ENCODE measurements at regions not wholly inside any gene's neighbourhood (a gene's known extent, or its start where the extent isn't known, plus 50 kb on each side); places are given as distances from the start of the nearest gene placed in this dataset.

GRCh38 chr15:31495281-31495680, 168.6 kb downstream of the KLF13 start:
- no peak overlapping the region for H3K4me3 ChIP-seq
- no peaks in the 10 kb centered on the region for H3K36me3 ChIP-seq (replicated peaks; ENCODE audit: insufficient read depth, low read depth)
- H2AFZ ChIP-seq: no peak overlapping the region
- H3K27ac ChIP-seq: no peak overlapping the region
- no peak overlapping the region for H3K4me2 ChIP-seq
- no peaks in the 10 kb centered on the region for H3K27me3 ChIP-seq
- peaks cover 5% of the 10 kb centered on the region for H3K9me3 ChIP-seq (ENCODE audit: low read depth)
- H3K9me2 ChIP-seq (replicated peaks; ENCODE audit: insufficient read depth): no peaks in the 10 kb centered on the region
- H3K4me1 ChIP-seq (ENCODE audit: insufficient read depth): no peaks in the 10 kb centered on the region
- no peak for DNase-seq (ENCODE audit: low spot score)
- no peaks in the 10 kb centered on the region for H3K79me2 ChIP-seq
- no peak for TF ChIP-seq EZH2phosphoT487 (IDR thresholded peaks at IDR 0.05; ENCODE audit: low read depth, severe bottlenecking, unreplicated experiment)
- no peak for TF ChIP-seq CTCF (IDR thresholded peaks at IDR 0.05; ENCODE audit: poor library complexity)
- TF ChIP-seq EZH2 (IDR thresholded peaks at IDR 0.05; ENCODE audit: borderline replicate concordance): no peak
- WGBS (ENCODE audit: low lambda C conversion rate, missing lambda C conversion rate): 86% methylated on average over 4 of the region's 4 CpGs
- H4K20me1 ChIP-seq (ENCODE audit: insufficient read depth, poor library complexity, severe bottlenecking): no peaks in the 10 kb centered on the region

DNA sequence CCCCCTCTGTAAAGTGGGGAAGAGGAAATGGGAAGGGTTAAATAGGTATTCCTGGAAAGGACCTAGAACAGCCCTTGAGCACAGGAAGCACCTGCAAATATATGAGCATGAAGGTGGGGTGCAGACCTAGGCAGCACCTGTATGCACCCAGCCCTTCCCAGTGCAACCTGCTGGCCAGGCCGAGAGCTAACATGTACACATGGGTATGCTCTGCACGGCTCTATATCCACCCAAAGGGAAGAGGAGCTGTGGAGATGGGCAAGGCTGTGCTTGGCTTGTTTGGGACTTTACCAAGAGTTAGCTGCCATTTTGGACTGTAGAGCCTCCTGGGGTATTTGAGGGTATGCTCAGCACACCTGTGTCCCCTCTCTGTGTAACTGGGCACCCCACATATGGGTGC, 171.2 kb downstream of the KLF13 start:
- 87% methylated on average over 2 of the region's 2 CpGs for WGBS (ENCODE audit: low lambda C conversion rate, missing lambda C conversion rate)
- H3K36me3 ChIP-seq (replicated peaks; ENCODE audit: insufficient read depth, low read depth): no peaks in the 10 kb centered on the region
- no peak overlapping the region for H3K27ac ChIP-seq
- H3K79me2 ChIP-seq: no peaks in the 10 kb centered on the region
- no peaks in the 10 kb centered on the region for H4K20me1 ChIP-seq (ENCODE audit: insufficient read depth, poor library complexity, severe bottlenecking)
- no peaks in the 10 kb centered on the region for H3K9me2 ChIP-seq (replicated peaks; ENCODE audit: insufficient read depth)
- no peaks in the 10 kb centered on the region for H3K4me1 ChIP-seq (ENCODE audit: insufficient read depth)
- H2AFZ ChIP-seq: no peak overlapping the region
- H3K4me2 ChIP-seq: no peak overlapping the region
- H3K27me3 ChIP-seq: no peaks in the 10 kb centered on the region
- DNase-seq (ENCODE audit: low spot score): no peak
- TF ChIP-seq CTCF (IDR thresholded peaks at IDR 0.05; ENCODE audit: poor library complexity) (no peak), EZH2 (IDR thresholded peaks at IDR 0.05; ENCODE audit: borderline replicate concordance) (no peak), EZH2phosphoT487 (IDR thresholded peaks at IDR 0.05; ENCODE audit: low read depth, severe bottlenecking, unreplicated experiment) (no peak)
- H3K9me3 ChIP-seq (ENCODE audit: low read depth): no peaks in the 10 kb centered on the region
- no peak overlapping the region for H3K4me3 ChIP-seq

DNA sequence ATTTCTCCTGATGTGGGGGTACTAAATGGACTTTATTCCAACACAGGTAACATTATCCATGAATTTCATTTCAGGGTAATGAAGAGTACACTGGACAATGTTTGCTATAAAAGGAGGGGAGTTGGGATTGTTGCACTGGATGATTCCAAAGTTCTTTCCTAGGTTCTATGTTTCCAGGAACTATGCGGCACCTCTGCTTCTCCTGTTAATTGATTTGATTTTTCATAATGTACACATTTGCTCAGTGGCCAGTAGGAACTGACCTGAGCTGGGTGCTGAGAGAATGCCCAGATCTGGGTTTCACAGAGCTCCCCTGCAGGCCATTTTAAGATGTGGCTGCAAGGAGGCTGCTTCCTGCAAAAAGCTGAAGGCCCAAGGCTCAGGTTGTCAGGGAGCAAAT, 171.7 kb downstream of the KLF13 start:
- Histone ChIP-seq H2AFZ (no peak overlapping the region), H4K20me1 (ENCODE audit: insufficient read depth, poor library complexity, severe bottlenecking) (no peaks in the 10 kb centered on the region), H3K9me2 (replicated peaks; ENCODE audit: insufficient read depth) (no peaks in the 10 kb centered on the region), H3K9me3 (ENCODE audit: low read depth) (no peaks in the 10 kb centered on the region), H3K36me3 (replicated peaks; ENCODE audit: insufficient read depth, low read depth) (no peaks in the 10 kb centered on the region), H3K4me3 (no peak overlapping the region), H3K27ac (no peak overlapping the region), H3K79me2 (no peaks in the 10 kb centered on the region), H3K4me2 (no peak overlapping the region), H3K4me1 (ENCODE audit: insufficient read depth) (no peaks in the 10 kb centered on the region), H3K27me3 (no peaks in the 10 kb centered on the region)
- DNase-seq (ENCODE audit: low spot score): no peak
- no peak for TF ChIP-seq CTCF (IDR thresholded peaks at IDR 0.05; ENCODE audit: poor library complexity)
- TF ChIP-seq EZH2 (IDR thresholded peaks at IDR 0.05; ENCODE audit: borderline replicate concordance): no peak
- TF ChIP-seq EZH2phosphoT487 (IDR thresholded peaks at IDR 0.05; ENCODE audit: low read depth, severe bottlenecking, unreplicated experiment): no peak
- WGBS (ENCODE audit: low lambda C conversion rate, missing lambda C conversion rate): 79% methylated on average over 1 of the region's 1 CpG

DNA sequence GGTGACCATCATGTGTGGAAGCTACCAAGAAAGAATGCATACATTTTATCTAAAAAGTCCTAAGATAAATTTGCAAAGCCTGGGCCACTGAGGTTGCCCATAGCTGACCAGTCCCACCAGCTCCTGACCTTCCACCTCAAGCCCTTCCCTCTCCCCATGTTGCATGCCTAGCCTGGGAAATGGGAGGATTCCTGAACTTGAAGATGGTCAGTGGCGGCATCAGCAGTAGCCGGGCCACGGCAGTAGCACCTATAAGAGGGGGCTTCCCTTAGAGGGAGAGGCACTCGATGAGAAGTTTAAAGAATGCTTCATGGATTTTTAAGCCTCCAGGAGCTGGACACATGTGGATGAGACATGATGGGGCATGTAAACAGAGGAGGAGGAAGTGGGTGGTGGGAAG, 172.1 kb downstream of the KLF13 start:
- no peaks in the 10 kb centered on the region for H3K79me2 ChIP-seq
- WGBS (ENCODE audit: low lambda C conversion rate, missing lambda C conversion rate): 98% methylated on average over 4 of the region's 4 CpGs
- no peaks in the 10 kb centered on the region for H3K9me2 ChIP-seq (replicated peaks; ENCODE audit: insufficient read depth)
- no peak overlapping the region for H3K4me2 ChIP-seq
- H2AFZ ChIP-seq: no peak overlapping the region
- no peak overlapping the region for H3K4me3 ChIP-seq
- no peak for DNase-seq (ENCODE audit: low spot score)
- no peaks in the 10 kb centered on the region for H3K27me3 ChIP-seq
- TF ChIP-seq EZH2 (IDR thresholded peaks at IDR 0.05; ENCODE audit: borderline replicate concordance) (no peak), EZH2phosphoT487 (IDR thresholded peaks at IDR 0.05; ENCODE audit: low read depth, severe bottlenecking, unreplicated experiment) (no peak), CTCF (IDR thresholded peaks at IDR 0.05; ENCODE audit: poor library complexity) (no peak)
- no peaks in the 10 kb centered on the region for H3K36me3 ChIP-seq (replicated peaks; ENCODE audit: insufficient read depth, low read depth)
- no peaks in the 10 kb centered on the region for H4K20me1 ChIP-seq (ENCODE audit: insufficient read depth, poor library complexity, severe bottlenecking)
- H3K4me1 ChIP-seq (ENCODE audit: insufficient read depth): no peaks in the 10 kb centered on the region
- no peak overlapping the region for H3K27ac ChIP-seq
- H3K9me3 ChIP-seq (ENCODE audit: low read depth): no peaks in the 10 kb centered on the region

All from hepatocyte (in vitro differentiated cells).